Upper lobe of right lung (tissue), 1 donor: ENCODE measurements at regions not wholly inside any gene's neighbourhood (a gene's known extent, or its start where the extent isn't known, plus 50 kb on each side); places are given as distances from the start of the nearest gene placed in this dataset.
A peak's percentile ranks its signal among the peaks of the same experiment; 100 is the strongest.
"Not testable (repeated sequence)": the region's sequence is repeated elsewhere in the genome, so short reads cannot be mapped to it uniquely, and the experiment has no call there.

Experiments
- ATAC-seq: fragments of 200-7000 bp; cut with Tn5 transposase; one replicate; pipeline ENCODE4 v1.9.1; 2020; ENCODE audit warnings: mild to moderate bottlenecking, moderate library complexity
- DNase-seq: peaks from one replicate; pipeline ENCODE4 v3.0.0-alpha.2; 2020
- H3K27ac ChIP-seq: fragments of 200-600 bp; one replicate; pipeline ENCODE4 v1.8.0; 2022
- H3K27me3 ChIP-seq: fragments of 200-600 bp; one replicate; pipeline ENCODE4 v1.8.0; 2022; ENCODE audit warnings: mild to moderate bottlenecking
- H3K36me3 ChIP-seq: fragments of 200-600 bp; one replicate; pipeline ENCODE4 v1.8.0; 2022
- H3K4me1 ChIP-seq: fragments of 200-600 bp; one replicate; pipeline ENCODE4 v1.8.0; 2022
- H3K4me3 ChIP-seq: fragments of 200-600 bp; one replicate; pipeline ENCODE4 v1.8.0; 2022; ENCODE audit warnings: mild to moderate bottlenecking
- H3K9me3 ChIP-seq: fragments of 200-600 bp; one replicate; pipeline ENCODE4 v1.8.0; 2022
- CTCF ChIP-seq: fragments of 200-600 bp; IDR thresholded peaks from one replicate; pipeline ENCODE4 v1.8.0; 2022; ENCODE audit warnings: antibody characterized with exemption
- intact Hi-C: fragments of 100-400 bp; cut with DNase I; formaldehyde crosslinking; loops from one replicate; pipeline ENCODE4 v1.11.0; 2022
- donor health status: DM: no; HTN: yes; CAD: no; lungs with severe emphysema.

GRCh38 chr1:157209514-157209913 is 71.3 kb upstream of the ETV3 start:
- no peak for ATAC-seq
- H3K9me3 ChIP-seq = peaks cover 4% of the 10 kb centered on the region
- no peak overlapping the region for H3K4me3 ChIP-seq
- H3K27ac ChIP-seq = no peak overlapping the region
- H3K27me3 ChIP-seq = peaks cover 2% of the 10 kb centered on the region
- no peaks in the 10 kb centered on the region for H3K36me3 ChIP-seq
- DNase-seq = no peak
- no peaks in the 10 kb centered on the region for H3K4me1 ChIP-seq
- intact Hi-C loops = no loop called here
- no peak for TF ChIP-seq CTCF

GRCh38 chr1:157205982-157206381 is 67.8 kb upstream of the ETV3 start:
- H3K4me3 ChIP-seq, H3K36me3 ChIP-seq, ATAC-seq, intact Hi-C loops, DNase-seq, H3K4me1 ChIP-seq, H3K9me3 ChIP-seq, H3K27ac ChIP-seq: not testable (repeated sequence)
- peaks cover 12% of the 10 kb centered on the region for H3K27me3 ChIP-seq

GRCh38 chr1:157203166-157203565 is 65.0 kb upstream of the ETV3 start:
- Histone ChIP-seq H3K27ac (no peak overlapping the region), H3K9me3 (no peaks in the 10 kb centered on the region), H3K27me3 (peaks cover 9% of the 10 kb centered on the region), H3K4me3 (no peak overlapping the region), H3K36me3 (no peaks in the 10 kb centered on the region), H3K4me1 (no peaks in the 10 kb centered on the region)
- DNase-seq (no peak), ATAC-seq (no peak)
- no peak for TF ChIP-seq CTCF
- intact Hi-C loops = no loop called here

- Histone ChIP-seq H3K27me3 (peaks cover 9% of the 10 kb centered on the region), H3K9me3 (no peaks in the 10 kb centered on the region), H3K4me3 (no peak overlapping the region), H3K27ac (no peak overlapping the region), H3K4me1 (no peaks in the 10 kb centered on the region), H3K36me3 (no peaks in the 10 kb centered on the region)
- DNase-seq = no peak
- intact Hi-C loops = no loop called here
- no peak for TF ChIP-seq CTCF
- no peak for ATAC-seq
Measured at GRCh38 chr1:157202331-157202730, 64.1 kb upstream of the ETV3 start.

GRCh38 chr1:157201767-157202166 is 63.6 kb upstream of the ETV3 start:
- ATAC-seq (peak; percentile 65), DNase-seq (no peak)
- peaks cover 9% of the 10 kb centered on the region for H3K27me3 ChIP-seq
- no peaks in the 10 kb centered on the region for H3K36me3 ChIP-seq
- no peak for TF ChIP-seq CTCF
- H3K4me1 ChIP-seq = no peaks in the 10 kb centered on the region
- H3K4me3 ChIP-seq = no peak overlapping the region
- no peaks in the 10 kb centered on the region for H3K9me3 ChIP-seq
- H3K27ac ChIP-seq = peak overlapping the region; percentile 58
- intact Hi-C loops = no loop called here

GRCh38 chr1:157200451-157200850 is 62.3 kb upstream of the ETV3 start:
- Histone ChIP-seq H3K4me1 (no peaks in the 10 kb centered on the region), H3K27me3 (peaks cover 9% of the 10 kb centered on the region), H3K9me3 (no peaks in the 10 kb centered on the region), H3K27ac (no peak overlapping the region), H3K4me3 (no peak overlapping the region), H3K36me3 (no peaks in the 10 kb centered on the region)
- intact Hi-C loops = no loop called here
- no peak for TF ChIP-seq CTCF
- ATAC-seq = no peak
- DNase-seq = no peak
